CD4-positive, alpha-beta T cell treated with Interleukin-1 beta for 1 hour (primary cell): ENCODE measurements at regions not wholly inside any gene's neighbourhood (a gene's known extent, or its start where the extent isn't known, plus 50 kb on each side); places are given as distances from the start of the nearest gene placed in this dataset.

ENCODE experiments used
- DNase-seq, 2 donors: peaks; one replicate each; pipeline ENCODE4 v3.0.0-alpha.2; 2020 to 2022

- DNase-seq: no peak
Observed at GRCh38 chr9:118215549-118215948, 511.3 kb downstream of the TLR4 start.

GRCh38 chr9:118222375-118222774, 518.2 kb downstream of the TLR4 start:
- DNase-seq: no peak

GRCh38 chr9:118223111-118223510, 518.9 kb downstream of the TLR4 start:
- DNase-seq: no peak

GRCh38 chr9:118230329-118230728, 526.1 kb downstream of the TLR4 start:
- DNase-seq: no peak

GRCh38 chr9:118236625-118237024, 532.4 kb downstream of the TLR4 start:
- DNase-seq: no peak

GRCh38 chr9:118238139-118238538, 533.9 kb downstream of the TLR4 start:
- DNase-seq: no peak

GRCh38 chr9:118252027-118252426, 547.8 kb downstream of the TLR4 start:
- DNase-seq: no peak

GRCh38 chr9:118262191-118262590, 558.0 kb downstream of the TLR4 start:
- no peak for DNase-seq

- DNase-seq: no peak
Observed at GRCh38 chr9:118263949-118264348, 559.7 kb downstream of the TLR4 start.

GRCh38 chr9:118268046-118268445, 563.8 kb downstream of the TLR4 start:
- no peak for DNase-seq

GRCh38 chr9:118269623-118270022, 565.4 kb downstream of the TLR4 start:
- DNase-seq: no peak

- no peak for DNase-seq
Observed at GRCh38 chr9:118271331-118271730, 567.1 kb downstream of the TLR4 start.

- DNase-seq: no peak
Observed at GRCh38 chr9:118271936-118272335, 567.7 kb downstream of the TLR4 start.

GRCh38 chr9:118273048-118273447, 568.8 kb downstream of the TLR4 start:
- no peak for DNase-seq

- DNase-seq: no peak
Observed at GRCh38 chr9:118276784-118277183, 572.6 kb downstream of the TLR4 start.

GRCh38 chr9:118281772-118282171, 577.6 kb downstream of the TLR4 start:
- no peak for DNase-seq

- no peak for DNase-seq
Observed at GRCh38 chr9:118283488-118283887, 579.3 kb downstream of the TLR4 start.

- DNase-seq: no peak
Observed at GRCh38 chr9:118290116-118290515, 585.9 kb downstream of the TLR4 start.

GRCh38 chr9:118295413-118295812, 591.2 kb downstream of the TLR4 start:
- DNase-seq: no peak

GRCh38 chr9:118302721-118303120, 598.5 kb downstream of the TLR4 start:
- DNase-seq: no peak

GRCh38 chr9:118303216-118303615, 599.0 kb downstream of the TLR4 start:
- DNase-seq: no peak

- DNase-seq: no peak
Observed at GRCh38 chr9:118305331-118305730, 601.1 kb downstream of the TLR4 start.

GRCh38 chr9:118306801-118307200, 602.6 kb downstream of the TLR4 start:
- DNase-seq: no peak

GRCh38 chr9:118313965-118314364, 609.8 kb downstream of the TLR4 start:
- no peak for DNase-seq

GRCh38 chr9:118316831-118317343, 612.7 kb downstream of the TLR4 start:
- DNase-seq: no peak
